GM19463 (cell line): ENCODE measurements at regions not wholly inside any gene's neighbourhood (a gene's known extent, or its start where the extent isn't known, plus 50 kb on each side); places are given as distances from the start of the nearest gene placed in this dataset.
"Not testable (repeated sequence)": the region's sequence is repeated elsewhere in the genome, so short reads cannot be mapped to it uniquely, and the experiment has no call there.

Experiments
- ATAC-seq: cut with Tn5 transposase; IDR thresholded peaks from one replicate; pipeline ENCODE4 v1.9.1; 2021; ENCODE audit warnings: mild to moderate bottlenecking, moderate library complexity; ENCODE audit not compliant: unreplicated experiment

DNA sequence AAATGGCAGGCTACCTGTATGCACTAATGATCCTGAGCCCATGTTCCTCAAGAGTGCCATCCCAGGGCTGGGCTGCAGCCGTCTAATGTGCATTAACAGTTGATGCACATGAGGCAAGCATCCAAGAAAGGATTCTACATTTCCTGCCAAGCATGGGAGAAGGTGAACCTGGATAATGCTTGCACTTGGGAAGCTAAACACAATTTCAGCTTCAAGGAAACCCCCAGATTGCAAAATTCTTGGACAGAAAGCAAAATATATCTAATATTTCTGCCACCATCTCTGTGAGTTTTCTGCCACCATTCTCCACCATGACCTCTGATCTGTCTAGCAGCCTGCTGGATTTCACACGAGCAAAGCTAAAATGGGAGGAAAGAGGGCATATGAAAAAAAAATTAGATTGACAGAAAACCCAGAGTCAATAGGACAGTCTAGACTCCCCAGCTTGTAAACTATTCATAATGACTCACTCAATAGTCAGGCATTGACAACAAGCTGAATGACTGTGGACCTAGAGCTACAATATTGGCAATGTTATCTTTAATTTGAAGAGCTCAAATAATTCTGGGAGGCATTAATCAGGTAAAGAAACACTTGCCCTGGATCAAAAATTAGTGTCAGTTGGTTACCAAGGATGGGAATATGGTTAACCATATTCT lies 91.9 kb upstream of the BCL2L14 start:
- no peak for ATAC-seq

DNA sequence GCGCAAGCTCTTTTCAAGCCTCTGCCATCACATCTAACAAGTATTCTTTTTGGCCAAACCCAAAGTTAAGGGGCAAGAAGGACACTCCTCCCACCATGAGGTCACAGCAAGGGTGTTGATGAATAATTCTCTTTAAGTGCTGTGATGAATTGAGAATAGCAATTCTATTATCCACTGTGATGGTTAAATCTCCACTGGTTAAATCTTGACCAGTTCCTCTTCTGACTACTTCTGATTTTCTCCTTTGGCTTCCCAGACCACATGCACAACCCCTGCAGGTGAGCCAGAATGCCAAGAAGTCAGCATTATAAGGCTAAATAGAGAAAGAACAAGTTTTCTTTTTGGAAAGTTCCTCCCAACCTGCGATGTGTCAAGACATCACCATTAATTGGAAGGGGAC lies 90.6 kb upstream of the BCL2L14 start:
- ATAC-seq: no peak

DNA sequence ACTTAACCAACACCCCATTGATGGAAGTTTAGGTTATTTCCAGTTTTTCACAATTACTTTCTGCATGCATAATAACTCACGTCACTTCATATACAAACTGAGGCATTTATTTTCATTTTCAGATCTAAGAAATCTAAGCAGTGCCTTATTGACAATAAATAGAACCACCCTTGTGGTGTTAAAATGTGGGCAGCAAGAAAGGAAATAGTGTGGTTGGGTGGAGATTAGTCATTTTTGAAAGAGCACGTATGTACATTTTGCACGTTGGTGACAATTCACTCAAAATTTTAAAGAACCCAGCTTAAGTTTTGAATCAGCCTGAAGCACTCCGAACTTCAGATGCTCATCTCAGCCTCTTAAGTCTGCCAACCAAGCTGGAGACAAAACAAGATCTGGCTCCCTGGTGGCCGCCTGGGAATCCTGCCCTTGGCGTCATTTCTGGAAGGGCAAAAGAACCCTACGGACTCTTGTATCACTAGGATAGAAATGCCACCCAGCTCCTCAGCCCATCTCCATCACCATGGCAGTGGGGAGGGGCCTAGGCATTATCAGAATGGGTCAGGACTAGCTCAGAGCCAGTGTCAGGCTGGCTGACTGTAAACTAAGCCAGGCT lies 89.5 kb upstream of the BCL2L14 start:
- ATAC-seq: peak; percentile 85

DNA sequence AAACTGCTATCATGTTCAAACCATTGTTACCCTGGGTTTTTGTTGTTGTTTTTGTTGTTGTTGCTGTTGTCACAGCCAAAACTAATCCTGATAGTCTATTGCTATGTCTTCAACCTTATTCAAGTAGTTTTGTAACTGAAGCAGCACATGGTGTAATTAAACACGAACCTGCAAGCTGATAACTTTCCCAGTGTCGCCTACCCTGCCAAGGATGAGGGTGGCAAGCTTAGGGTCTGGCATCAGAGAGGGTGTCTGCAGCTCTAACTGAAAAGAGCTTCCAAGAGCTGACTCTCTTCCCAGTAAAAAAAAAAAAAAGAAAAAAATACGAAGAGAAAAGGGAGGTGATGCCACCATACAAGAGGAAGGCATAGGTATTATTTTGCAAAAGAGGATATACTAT lies 86.3 kb upstream of the BCL2L14 start:
- no peak for ATAC-seq

DNA sequence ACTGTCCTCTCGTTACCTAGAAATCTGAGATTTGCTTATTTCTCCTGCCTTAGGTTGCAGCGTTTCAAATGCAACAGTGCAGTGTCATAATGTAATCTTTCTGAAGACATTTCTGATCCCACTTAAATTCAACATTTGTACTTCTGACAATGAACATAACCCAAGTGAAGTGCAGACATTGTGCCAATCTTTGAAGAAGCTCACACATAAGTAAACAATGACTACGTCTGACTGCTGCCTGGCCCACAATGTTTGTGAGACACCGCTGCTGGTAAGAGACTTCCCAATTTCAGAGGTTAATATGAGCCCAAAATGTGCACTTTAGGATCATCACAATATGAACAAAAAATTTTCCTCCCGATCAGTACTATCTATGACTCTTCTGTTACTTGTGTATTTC lies 84.6 kb upstream of the BCL2L14 start:
- ATAC-seq: no peak

DNA sequence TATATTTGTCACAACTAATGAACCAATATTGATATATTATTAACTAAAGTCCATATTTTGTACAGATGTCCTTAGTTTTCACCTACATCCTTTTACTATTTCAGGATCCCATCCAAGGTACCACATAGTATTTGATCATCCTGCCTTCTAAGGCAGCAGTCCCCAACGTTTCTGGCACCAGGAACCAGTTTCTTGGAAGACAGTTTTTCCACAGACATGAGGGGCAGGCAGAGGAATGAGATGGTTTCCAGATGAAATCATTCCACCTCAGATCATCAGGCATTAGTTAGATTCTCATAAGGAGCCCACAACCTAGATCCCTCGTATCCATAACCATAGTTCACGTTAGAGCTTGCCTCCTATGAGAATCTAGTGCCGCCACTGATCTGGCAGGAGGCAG lies 82.8 kb upstream of the BCL2L14 start:
- no peak for ATAC-seq

DNA sequence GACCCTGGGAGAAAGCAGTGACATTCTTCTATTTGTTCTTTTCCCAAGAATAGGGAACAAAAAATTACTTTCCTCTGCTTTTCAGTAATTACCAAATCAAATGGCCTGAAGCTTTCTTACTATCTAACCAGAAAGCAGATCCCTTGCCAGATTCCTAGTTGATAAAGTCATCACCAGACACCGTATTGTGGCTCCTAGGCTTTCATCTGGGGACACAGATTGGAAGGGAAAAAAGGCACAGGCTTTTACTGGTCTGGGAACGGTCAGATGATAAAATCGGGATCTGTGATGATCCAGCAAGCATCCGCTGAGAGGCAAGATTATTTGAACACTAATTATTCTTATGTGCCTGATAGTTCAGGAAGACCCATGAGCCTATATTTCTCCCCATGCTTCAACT lies 79.1 kb upstream of the BCL2L14 start:
- no peak for ATAC-seq

DNA sequence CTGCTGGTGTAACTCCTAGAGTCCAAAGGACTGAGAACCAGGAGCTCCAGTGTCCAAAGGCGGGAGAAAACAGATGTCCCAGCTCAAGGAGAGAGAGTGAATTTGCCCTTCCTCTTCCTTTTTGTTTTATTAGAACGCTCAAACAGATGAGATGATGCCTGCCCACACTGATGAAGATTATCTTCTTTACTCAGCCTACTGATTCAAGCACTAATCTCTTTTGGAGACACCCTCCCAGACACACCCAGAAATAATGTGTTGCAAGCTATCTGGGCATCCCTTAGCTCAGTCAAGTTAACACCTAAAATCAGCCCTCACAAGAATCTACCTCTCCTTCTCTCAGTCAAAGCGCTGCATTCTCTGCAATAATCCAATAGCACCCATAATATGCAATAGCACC lies 78.2 kb upstream of the BCL2L14 start:
- ATAC-seq: no peak

DNA sequence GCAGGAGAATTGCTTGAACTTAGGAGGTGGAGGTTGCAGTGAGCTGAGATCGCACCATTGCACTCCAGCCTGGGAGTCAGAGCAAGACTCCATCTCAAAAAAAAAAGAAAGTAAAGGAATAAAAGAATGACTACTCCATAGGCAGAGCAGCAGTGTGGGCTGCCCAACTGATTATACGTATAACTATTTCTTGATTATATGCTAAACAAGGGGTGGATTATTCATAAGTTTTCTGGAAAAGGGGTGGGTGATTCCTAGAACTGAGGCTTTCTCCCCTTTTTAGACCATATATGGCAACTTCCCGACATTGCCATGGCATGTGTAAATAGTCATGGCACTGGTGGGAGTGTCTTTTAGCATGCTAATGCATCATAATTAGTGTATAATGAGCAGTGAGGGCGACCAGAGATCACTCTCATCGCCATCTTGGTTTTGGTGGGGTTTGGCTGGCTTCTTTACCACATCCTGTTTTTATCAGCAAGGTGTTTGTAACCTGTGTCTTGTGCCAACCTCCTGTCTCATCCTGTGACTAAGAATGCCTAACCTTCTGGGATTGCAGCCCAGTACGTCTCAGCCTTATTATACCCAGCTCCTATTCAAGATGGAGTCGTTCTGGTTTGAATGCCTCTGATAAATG lies 72.3 kb upstream of the BCL2L14 start:
- not testable (repeated sequence) for ATAC-seq

DNA sequence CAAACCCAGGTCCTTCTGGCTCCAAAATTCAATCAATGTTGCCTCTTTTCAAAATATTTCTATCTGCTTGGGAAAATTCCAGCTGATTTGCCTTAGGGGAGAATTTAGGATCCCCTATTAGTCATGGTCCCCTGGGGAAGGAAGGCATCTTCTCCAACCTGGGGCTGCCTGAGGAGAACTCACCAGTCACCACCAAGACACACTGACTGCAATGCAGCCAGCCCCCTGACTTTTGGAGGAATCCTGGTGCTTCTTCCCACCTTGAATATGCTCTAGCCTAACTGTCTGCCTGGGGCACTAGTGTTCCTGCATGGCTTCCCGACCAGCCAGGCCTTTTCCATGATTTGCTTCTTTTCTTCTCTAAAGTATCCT lies 71.8 kb upstream of the BCL2L14 start:
- no peak for ATAC-seq

DNA sequence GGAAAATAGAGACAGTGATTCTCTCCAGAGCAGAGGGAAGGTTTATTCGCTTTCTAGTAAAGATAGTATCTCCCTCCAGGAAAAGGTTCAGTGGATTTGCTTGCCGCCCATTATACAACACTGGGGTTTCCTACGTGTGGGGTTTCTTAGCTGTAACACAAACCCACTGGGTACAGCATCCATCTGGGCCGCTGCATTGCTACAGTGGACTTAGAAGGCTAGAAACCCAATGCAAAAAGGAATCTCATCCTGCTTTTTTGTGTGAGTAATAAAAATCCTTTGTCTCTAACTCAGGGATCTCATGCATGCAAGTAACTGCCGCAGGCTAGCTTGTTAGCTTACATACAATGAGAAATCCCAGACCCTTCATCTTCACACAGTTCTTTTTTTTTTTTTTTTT lies 67.1 kb upstream of the BCL2L14 start:
- no peak for ATAC-seq

DNA sequence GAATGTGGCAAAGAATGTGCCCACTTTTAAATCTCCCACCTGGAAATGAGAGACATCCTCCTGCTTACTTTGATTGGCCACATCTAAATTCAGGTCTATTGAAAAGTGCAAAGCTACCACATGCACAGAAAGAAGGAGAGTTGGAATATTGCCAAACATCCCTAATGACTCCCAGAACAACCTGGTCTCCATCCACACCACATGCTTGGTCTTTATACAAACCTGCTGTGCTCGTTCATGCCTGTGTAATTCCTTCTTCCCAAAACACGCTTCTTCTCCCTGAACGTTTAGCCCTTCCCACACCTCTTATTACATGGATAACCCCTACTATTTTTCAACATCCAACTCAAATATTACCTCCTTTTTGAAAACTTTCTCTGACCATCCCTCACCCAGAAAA lies 66.2 kb upstream of the BCL2L14 start:
- ATAC-seq: no peak

DNA sequence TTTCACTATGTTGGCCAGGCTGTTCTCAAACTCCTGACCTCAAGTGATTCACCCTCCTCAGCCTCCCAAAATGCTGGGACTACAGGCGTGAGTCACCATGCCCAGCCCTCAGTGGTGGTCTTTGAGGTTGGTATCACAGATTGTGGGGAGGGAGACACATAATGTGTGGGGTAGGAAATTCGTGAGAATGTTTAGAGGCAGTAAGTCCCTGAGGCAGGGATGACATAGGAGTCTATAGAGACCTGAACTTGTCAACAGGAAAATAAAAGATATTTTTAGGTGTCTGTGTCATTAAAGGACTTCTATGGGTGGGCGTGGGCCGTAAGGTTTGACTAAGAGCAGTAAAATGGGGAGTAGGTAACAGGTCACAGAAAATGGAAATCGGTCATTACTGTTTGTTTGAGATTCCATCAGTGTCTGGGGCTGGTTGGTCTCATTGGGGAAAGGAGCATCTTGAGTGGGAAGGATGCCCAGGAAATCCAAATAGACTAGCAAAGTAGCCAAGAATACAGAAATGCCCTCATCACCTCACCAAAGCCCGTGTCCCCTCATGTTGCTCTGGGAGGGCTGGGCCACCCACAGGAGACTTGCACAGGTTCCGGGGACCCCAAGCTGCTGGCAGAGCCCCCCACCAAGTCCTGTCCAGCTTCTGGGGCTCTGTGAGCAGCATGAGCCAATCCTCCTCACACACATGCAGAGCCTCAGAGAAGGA lies 63.6 kb upstream of the BCL2L14 start:
- ATAC-seq: no peak

DNA sequence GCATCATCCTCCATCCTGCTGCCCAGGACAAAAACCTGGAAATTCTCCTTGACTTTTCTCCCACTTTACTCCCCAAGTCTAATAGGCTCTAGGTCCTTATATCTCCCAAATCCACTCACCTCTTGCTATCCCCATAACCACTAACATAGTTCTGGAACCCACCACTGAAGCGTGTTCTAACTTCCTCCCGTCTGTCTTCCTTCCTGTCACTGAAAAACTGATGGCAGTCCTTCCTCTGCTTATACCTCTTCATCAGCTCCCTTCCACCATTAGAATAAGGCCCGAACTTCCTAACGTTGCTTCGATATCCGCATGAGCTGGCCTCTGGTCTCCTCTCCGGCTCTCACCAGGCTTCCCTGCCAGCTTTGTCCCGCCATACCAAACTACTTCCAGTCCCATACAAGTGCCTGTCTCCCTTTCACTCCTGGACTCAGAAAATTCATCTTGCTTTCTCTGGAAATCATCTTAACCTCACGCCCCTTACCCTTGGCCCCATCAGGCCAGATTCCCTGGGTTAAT lies 63.0 kb upstream of the BCL2L14 start:
- ATAC-seq: no peak

DNA sequence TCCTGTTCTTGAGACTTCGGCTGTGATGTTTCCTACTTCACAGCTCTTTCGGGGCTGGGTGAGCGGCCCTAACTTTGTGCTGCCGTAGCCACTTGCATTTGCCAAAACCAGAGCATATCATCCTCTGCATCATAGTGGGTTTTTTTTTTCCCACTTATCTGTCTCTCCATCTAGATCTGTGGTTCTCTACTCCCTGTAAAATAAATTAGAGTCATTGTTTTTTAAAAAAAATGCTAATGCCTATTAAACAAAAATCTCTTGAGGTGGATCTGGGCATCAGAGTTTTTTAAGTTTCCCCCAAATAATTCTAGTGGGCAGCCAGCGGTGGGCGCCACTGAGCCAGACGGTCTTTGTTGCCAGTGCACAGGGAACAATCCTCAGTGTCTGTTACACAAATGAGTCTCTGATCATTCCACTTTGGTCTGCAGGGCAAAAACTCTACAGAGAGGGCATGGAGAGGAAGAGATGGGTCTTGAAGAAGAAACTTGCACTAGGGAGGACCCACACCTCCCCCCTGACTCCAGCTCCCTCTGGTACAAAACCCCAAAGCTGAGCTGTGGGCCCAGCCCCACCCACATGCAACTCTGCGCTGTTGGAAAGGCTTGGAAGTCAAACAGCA lies 62.4 kb upstream of the BCL2L14 start:
- no peak for ATAC-seq

DNA sequence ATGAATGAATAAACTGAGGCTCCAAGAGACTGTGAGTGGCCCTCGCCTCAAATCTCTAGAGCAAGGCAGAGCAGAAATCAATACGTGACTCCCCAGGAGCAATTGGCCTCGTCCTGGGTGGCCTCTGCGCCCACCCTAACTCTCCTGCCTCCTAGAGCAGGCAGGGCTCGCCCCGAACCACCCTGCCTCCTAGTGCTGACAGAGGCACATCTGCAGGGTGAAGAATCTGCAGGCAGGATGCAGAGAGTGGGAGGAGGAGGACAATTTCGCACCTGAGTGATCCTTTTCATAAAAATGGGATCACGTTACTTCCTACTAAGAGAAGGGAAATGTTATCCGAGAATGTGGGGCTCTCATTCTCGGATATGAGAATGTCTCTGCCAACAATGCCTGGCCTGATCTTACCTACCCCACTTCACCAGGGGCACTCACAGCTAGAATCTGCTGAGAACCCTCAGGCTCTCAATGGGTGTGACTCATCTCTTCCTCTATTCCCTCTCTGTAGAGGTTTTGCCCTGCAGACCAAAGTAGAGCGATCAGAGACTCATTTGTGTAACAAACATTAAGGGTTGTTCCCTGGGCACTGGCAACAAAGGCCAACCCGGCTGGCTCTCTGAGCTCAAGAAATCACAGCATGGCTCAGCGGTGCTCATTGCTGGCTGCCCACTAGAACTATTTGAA lies 61.7 kb upstream of the BCL2L14 start:
- peak; percentile 52 for ATAC-seq

DNA sequence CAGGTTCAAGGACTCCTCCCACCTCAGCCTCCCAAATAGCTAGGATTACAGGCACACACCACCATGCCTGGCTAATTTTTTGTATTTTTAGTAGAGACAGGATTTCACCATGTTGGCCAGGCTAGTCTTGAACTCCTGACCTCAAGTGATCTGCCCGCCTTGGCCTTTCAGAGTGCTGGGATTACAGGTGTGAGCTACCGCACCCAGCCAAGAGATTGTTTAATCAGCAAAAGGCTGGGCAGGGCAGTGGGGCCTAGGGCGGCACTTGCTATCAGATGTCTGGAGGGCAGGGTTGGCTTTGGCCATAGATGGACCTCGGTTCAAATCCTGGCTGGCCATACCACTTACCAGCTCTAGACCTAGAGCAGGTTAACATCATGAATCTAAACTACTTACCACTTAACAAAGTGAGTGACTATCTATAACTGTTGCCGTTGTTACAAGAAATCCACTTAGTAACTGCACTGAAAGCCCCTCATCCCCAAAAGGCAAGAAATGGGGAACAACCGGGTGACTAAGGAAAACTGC lies 60.9 kb upstream of the BCL2L14 start:
- ATAC-seq: not testable (repeated sequence)

DNA sequence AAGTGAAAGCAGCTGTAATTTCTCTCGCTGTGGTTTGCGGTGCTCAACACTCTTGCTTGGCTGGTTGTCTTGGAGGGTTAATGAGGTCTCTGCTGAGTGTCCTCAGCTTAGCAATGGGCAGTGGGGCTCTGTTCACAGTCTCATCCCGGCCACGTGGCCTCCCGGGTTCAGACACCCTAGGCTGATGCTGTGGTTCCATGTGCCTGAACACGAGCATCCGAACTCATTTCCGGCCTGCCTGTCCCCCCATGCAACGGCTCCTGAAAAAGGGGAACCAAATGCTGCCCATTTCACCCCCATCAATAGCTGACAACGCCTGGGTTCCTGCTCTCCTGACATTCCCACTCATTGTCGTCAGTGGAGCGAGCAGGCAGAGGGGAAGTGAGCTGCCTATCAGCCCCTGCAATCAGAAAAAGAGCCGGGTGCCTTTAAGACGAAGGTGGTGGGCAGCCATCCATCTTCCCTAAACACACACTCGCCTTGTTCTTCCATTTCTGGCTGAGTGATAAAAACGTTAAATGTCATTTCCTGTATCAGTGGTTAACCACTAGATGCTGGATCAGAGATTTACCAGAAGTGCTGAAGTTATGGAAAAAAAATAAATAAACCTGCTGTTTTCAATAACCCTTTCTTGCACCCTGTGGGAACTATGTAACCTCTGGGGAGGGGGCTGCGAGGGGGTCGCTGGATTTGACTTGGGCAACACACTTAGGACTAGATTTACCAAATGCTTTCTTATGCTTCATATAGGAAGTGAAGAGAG lies 60.3 kb upstream of the BCL2L14 start:
- peak; percentile 42 for ATAC-seq

DNA sequence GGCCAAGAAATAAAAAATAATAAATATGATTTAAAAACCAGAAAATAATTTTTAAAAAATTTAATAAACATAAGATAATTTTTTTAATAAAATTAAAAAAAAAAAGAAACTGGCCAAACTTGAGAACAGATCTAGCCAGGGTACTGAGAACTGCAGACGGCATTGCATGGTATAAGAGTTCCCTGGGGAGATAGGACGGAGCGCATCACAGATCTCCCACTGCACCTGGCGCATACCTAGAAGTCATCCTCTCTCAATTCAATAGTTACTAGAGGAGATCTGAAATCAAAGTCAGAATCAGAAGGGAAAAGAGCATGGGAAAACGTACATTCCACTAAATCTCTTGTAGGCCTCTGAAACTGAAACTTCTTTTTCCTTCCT lies 58.9 kb upstream of the BCL2L14 start:
- no peak for ATAC-seq
